HFF-Myc (cell line): ENCODE measurements at regions not wholly inside any gene's neighbourhood (a gene's known extent, or its start where the extent isn't known, plus 50 kb on each side); places are given as distances from the start of the nearest gene placed in this dataset.

Experiments
- DNase-seq: peaks from one replicate; pipeline ENCODE4 v3.0.0-alpha.2; 2011; ENCODE audit warnings: low read depth; ENCODE audit errors: extremely low read depth
- H3K4me3 ChIP-seq: replicated peaks from 2 replicates; pipeline ENCODE4 v1.5.1; 2011; ENCODE audit warnings: low read depth, mild to moderate bottlenecking, control low read depth, low read length
- CTCF ChIP-seq: IDR thresholded peaks from 2 replicates; pipeline ENCODE4 v1.5.1; 2012; ENCODE audit warnings: mild to moderate bottlenecking, low read depth, low read length, control low read depth; ENCODE audit errors: missing control alignments

GRCh38 chr5:158273035-158273434, 414.1 kb upstream of the CLINT1 start:
- no peak for TF ChIP-seq CTCF
- H3K4me3 ChIP-seq = no peak overlapping the region
- DNase-seq = no peak

- H3K4me3 ChIP-seq = no peak overlapping the region
- no peak for TF ChIP-seq CTCF
- no peak for DNase-seq
Measured at GRCh38 chr5:158272409-158272808, 413.5 kb upstream of the CLINT1 start.

- TF ChIP-seq CTCF = no peak
- H3K4me3 ChIP-seq = no peak overlapping the region
- no peak for DNase-seq
Measured at GRCh38 chr5:158270996-158271554, 412.1 kb upstream of the CLINT1 start.

- no peak for DNase-seq
- TF ChIP-seq CTCF = no peak
- H3K4me3 ChIP-seq = no peak overlapping the region
Measured at GRCh38 chr5:158268286-158268685, 409.3 kb upstream of the CLINT1 start.

- no peak for TF ChIP-seq CTCF
- H3K4me3 ChIP-seq = no peak overlapping the region
- DNase-seq = no peak
Measured at GRCh38 chr5:158267228-158267627, 408.3 kb upstream of the CLINT1 start.

GRCh38 chr5:158265931-158266700, 407.2 kb upstream of the CLINT1 start:
- H3K4me3 ChIP-seq = no peak overlapping the region
- no peak for DNase-seq
- no peak for TF ChIP-seq CTCF
